Neural crest cell (in vitro differentiated cells): ENCODE measurements at regions not wholly inside any gene's neighbourhood (a gene's known extent, or its start where the extent isn't known, plus 50 kb on each side); places are given as distances from the start of the nearest gene placed in this dataset.

Source experiments
- DNase-seq: peaks from one replicate; pipeline ENCODE4 v3.0.0; 2021; ENCODE audit warnings: low read depth, mixed read lengths, low spot score
- H3K27ac Mint-ChIP-seq: one replicate; pipeline ENCODE4 v1.8.0; 2021; ENCODE audit warnings: mild to moderate bottlenecking, mixed read lengths; ENCODE audit not compliant: unreplicated experiment
- H3K27me3 Mint-ChIP-seq: 2 replicates; pipeline ENCODE4 v1.8.0; 2021; ENCODE audit warnings: low read depth, mild to moderate bottlenecking, mixed read lengths
- H3K36me3 Mint-ChIP-seq: 2 replicates; pipeline ENCODE4 v1.8.0; 2021; ENCODE audit warnings: low read depth, mild to moderate bottlenecking, mixed read lengths
- H3K4me1 Mint-ChIP-seq: 2 replicates; pipeline ENCODE4 v1.8.0; 2021; ENCODE audit warnings: mixed read lengths
- H3K4me3 Mint-ChIP-seq: one replicate; pipeline ENCODE4 v1.8.0; 2021; ENCODE audit warnings: mild to moderate bottlenecking, mixed read lengths
- H3K9me3 Mint-ChIP-seq: 2 replicates; pipeline ENCODE4 v1.8.0; 2021; ENCODE audit warnings: mixed read lengths
- TF ChIP-seq, protein P1 (sequence below): fragments of 200-600 bp; sonication (generic); conservative IDR thresholded peaks from 2 replicates; pipeline ENCODE4 v1.5.0; 2021; ENCODE audit warnings: antibody characterized with exemption, mild to moderate bottlenecking

GRCh38 chr6:153790876-153791473 is 248.1 kb upstream of the OPRM1 start:
- H3K9me3 Mint-ChIP-seq = peaks cover 2% of the 10 kb centered on the region
- H3K4me1 Mint-ChIP-seq = peaks cover 10% of the 10 kb centered on the region
- no peak overlapping the region for H3K27ac Mint-ChIP-seq
- no peaks in the 10 kb centered on the region for H3K36me3 Mint-ChIP-seq
- TF ChIP-seq, protein P1, sequence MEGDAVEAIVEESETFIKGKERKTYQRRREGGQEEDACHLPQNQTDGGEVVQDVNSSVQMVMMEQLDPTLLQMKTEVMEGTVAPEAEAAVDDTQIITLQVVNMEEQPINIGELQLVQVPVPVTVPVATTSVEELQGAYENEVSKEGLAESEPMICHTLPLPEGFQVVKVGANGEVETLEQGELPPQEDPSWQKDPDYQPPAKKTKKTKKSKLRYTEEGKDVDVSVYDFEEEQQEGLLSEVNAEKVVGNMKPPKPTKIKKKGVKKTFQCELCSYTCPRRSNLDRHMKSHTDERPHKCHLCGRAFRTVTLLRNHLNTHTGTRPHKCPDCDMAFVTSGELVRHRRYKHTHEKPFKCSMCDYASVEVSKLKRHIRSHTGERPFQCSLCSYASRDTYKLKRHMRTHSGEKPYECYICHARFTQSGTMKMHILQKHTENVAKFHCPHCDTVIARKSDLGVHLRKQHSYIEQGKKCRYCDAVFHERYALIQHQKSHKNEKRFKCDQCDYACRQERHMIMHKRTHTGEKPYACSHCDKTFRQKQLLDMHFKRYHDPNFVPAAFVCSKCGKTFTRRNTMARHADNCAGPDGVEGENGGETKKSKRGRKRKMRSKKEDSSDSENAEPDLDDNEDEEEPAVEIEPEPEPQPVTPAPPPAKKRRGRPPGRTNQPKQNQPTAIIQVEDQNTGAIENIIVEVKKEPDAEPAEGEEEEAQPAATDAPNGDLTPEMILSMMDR = peak; percentile 43
- H3K4me3 Mint-ChIP-seq = no peak overlapping the region
- DNase-seq = peak; percentile 18
- no peaks in the 10 kb centered on the region for H3K27me3 Mint-ChIP-seq

GRCh38 chr6:153790048-153790447 is 249.0 kb upstream of the OPRM1 start:
- H3K9me3 Mint-ChIP-seq = peaks cover 6% of the 10 kb centered on the region
- no peaks in the 10 kb centered on the region for H3K36me3 Mint-ChIP-seq
- no peak overlapping the region for H3K27ac Mint-ChIP-seq
- H3K27me3 Mint-ChIP-seq = no peaks in the 10 kb centered on the region
- TF ChIP-seq, protein P1 = no peak
- no peak for DNase-seq
- H3K4me3 Mint-ChIP-seq = no peak overlapping the region
- peaks cover 10% of the 10 kb centered on the region for H3K4me1 Mint-ChIP-seq

GRCh38 chr6:153787341-153787606 is 251.8 kb upstream of the OPRM1 start:
- no peaks in the 10 kb centered on the region for H3K27me3 Mint-ChIP-seq
- no peaks in the 10 kb centered on the region for H3K36me3 Mint-ChIP-seq
- no peak overlapping the region for H3K27ac Mint-ChIP-seq
- DNase-seq = no peak
- peaks cover 10% of the 10 kb centered on the region for H3K4me1 Mint-ChIP-seq
- H3K4me3 Mint-ChIP-seq = no peak overlapping the region
- TF ChIP-seq, protein P1 = no peak
- H3K9me3 Mint-ChIP-seq = peaks cover 6% of the 10 kb centered on the region

GRCh38 chr6:153781306-153781705 is 257.7 kb upstream of the OPRM1 start:
- TF ChIP-seq, protein P1 = no peak
- peaks cover 2% of the 10 kb centered on the region for H3K4me1 Mint-ChIP-seq
- no peak overlapping the region for H3K4me3 Mint-ChIP-seq
- no peak overlapping the region for H3K27ac Mint-ChIP-seq
- peaks cover 11% of the 10 kb centered on the region for H3K9me3 Mint-ChIP-seq
- DNase-seq = no peak
- H3K27me3 Mint-ChIP-seq = no peaks in the 10 kb centered on the region
- H3K36me3 Mint-ChIP-seq = no peaks in the 10 kb centered on the region

GRCh38 chr6:153780011-153780410 is 259.0 kb upstream of the OPRM1 start:
- no peak overlapping the region for H3K27ac Mint-ChIP-seq
- H3K27me3 Mint-ChIP-seq = no peaks in the 10 kb centered on the region
- H3K36me3 Mint-ChIP-seq = no peaks in the 10 kb centered on the region
- no peaks in the 10 kb centered on the region for H3K4me1 Mint-ChIP-seq
- DNase-seq = no peak
- no peak overlapping the region for H3K4me3 Mint-ChIP-seq
- peaks cover 7% of the 10 kb centered on the region for H3K9me3 Mint-ChIP-seq
- TF ChIP-seq, protein P1 = no peak

DNA sequence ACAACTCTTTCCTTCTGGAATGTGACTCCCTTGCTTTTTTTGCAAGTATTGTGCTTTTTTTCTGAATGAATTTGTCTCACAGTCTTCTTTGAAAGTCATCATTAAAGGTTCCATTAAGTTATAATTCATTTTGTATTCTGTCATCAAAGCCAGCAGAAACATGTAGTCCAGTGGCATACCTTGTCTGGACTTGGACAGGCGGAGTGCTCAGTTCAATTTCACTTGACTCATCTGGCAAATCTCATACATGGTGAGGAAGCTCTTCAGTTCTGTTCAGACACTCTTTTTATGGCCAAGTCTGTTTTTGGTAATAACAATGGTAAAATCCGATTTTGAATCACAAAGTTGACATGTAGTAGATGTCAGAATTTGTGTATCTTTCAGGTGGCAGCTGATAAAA is 260.8 kb upstream of the OPRM1 start:
- H3K4me1 Mint-ChIP-seq = no peaks in the 10 kb centered on the region
- H3K27me3 Mint-ChIP-seq = no peaks in the 10 kb centered on the region
- TF ChIP-seq, protein P1 = no peak
- peaks cover 7% of the 10 kb centered on the region for H3K9me3 Mint-ChIP-seq
- H3K4me3 Mint-ChIP-seq = no peak overlapping the region
- no peak overlapping the region for H3K27ac Mint-ChIP-seq
- H3K36me3 Mint-ChIP-seq = no peaks in the 10 kb centered on the region
- no peak for DNase-seq
